Common myeloid progenitor, CD34-positive (primary cell): ENCODE measurements at regions not wholly inside any gene's neighbourhood (a gene's known extent, or its start where the extent isn't known, plus 50 kb on each side); places are given as distances from the start of the nearest gene placed in this dataset.

Experiments
- CTCF ChIA-PET: fragments of 350-600 bp; sonication (Branson Sonifier 250); formaldehyde crosslinking; loops from one replicate; lab custom pipeline; 2021; ENCODE audit warnings: antibody characterized with exemption; lab: Charles Lee
- POLR2A ChIA-PET: fragments of 350-600 bp; sonication (Branson Sonifier 250); formaldehyde crosslinking; loops from one replicate; lab custom pipeline; 2021; ENCODE audit warnings: antibody characterized with exemption; lab: Charles Lee
- DNase-seq, 3 donors: peaks; one replicate each; pipeline versions ENCODE4 v3.0.0 to v3.0.0-alpha.2; 2013
- H3K27ac ChIP-seq, 2 experiments: 1 replicate in 1 of 2; 2 replicates in 1 of 2; pipeline ENCODE4 v1.7.0; 2013; ENCODE audit warnings: inconsistent platforms in 2 of 2, low read length in 2 of 2, mild to moderate bottlenecking in 2 of 2, low read depth in 1 of 2, moderate library complexity in 1 of 2; ENCODE audit not compliant: severe bottlenecking in 2 of 2, insufficient read depth in 1 of 2, poor library complexity in 1 of 2
- H3K27me3 ChIP-seq, 5 experiments: replicated peaks in 2 of 5; 1 replicate in 3 of 5; 2 replicates in 2 of 5; pipeline versions ENCODE4 v1.6.1 to v1.7.0; 2013; ENCODE audit warnings: low read length in 4 of 5, mild to moderate bottlenecking in 2 of 5, moderate library complexity in 2 of 5, inconsistent platforms in 1 of 5; ENCODE audit not compliant: insufficient read depth in 5 of 5, control insufficient read depth in 4 of 5
- H3K36me3 ChIP-seq, 4 experiments: 1 replicate in 2 of 4; 2 replicates in 2 of 4; pipeline versions ENCODE4 v1.6.1 to v1.7.0; 2013; ENCODE audit warnings: low read length in 3 of 4, control low read depth in 1 of 4, mild to moderate bottlenecking in 1 of 4; ENCODE audit not compliant: control insufficient read depth in 4 of 4, insufficient read depth in 4 of 4
- H3K4me1 ChIP-seq, 4 experiments: 1 replicate in 3 of 4; 2 replicates in 1 of 4; pipeline versions ENCODE4 v1.6.1 to v1.7.1; 2013; ENCODE audit warnings: low read length in 3 of 4, mild to moderate bottlenecking in 3 of 4, control low read depth in 1 of 4, inconsistent platforms in 1 of 4, moderate library complexity in 1 of 4; ENCODE audit not compliant: control insufficient read depth in 4 of 4, insufficient read depth in 4 of 4; ENCODE audit errors: control extremely low read depth in 1 of 4
- H3K4me3 ChIP-seq, 7 experiments: 1 replicate in 4 of 7; 2 replicates in 3 of 7; pipeline versions ENCODE4 v1.5.1 to v1.7.0; 2013; ENCODE audit warnings: mild to moderate bottlenecking in 7 of 7, low read length in 6 of 7, moderate library complexity in 6 of 7, inconsistent platforms in 2 of 7, low read depth in 2 of 7, control low read depth in 1 of 7; ENCODE audit not compliant: insufficient read depth in 4 of 7, control insufficient read depth in 1 of 7; ENCODE audit errors: extremely low read depth in 1 of 7
- H3K9me3 ChIP-seq, 5 experiments: 1 replicate in 4 of 5; 2 replicates in 1 of 5; pipeline versions ENCODE4 v1.6.1 to v1.7.1; 2013; ENCODE audit warnings: low read length in 4 of 5, mild to moderate bottlenecking in 2 of 5, inconsistent platforms in 1 of 5, low read depth in 1 of 5, moderate library complexity in 1 of 5; ENCODE audit not compliant: control insufficient read depth in 4 of 5, insufficient read depth in 2 of 5; ENCODE audit errors: control extremely low read depth in 1 of 5
- WGBS: methylation state at CpG from one replicate; pipeline ENCODE4 v1.1.5; 2013; ENCODE audit not compliant: insufficient coverage; 5-methylcytosine and 5-hydroxymethylcytosine counted together

- no peak overlapping the region for H3K4me3 ChIP-seq
- ChIA-PET CTCF (no interaction called here), POLR2A (no interaction called here)
- WGBS = 83% methylated on average over 9 of the region's 10 CpGs
- no peak for DNase-seq
- peaks cover 0 to 2% (median 0%) of the 10 kb centered on the region in 5 experiments for H3K27me3 ChIP-seq
- no peaks in the 10 kb centered on the region for H3K9me3 ChIP-seq
- no peak overlapping the region for H3K27ac ChIP-seq
- no peaks in the 10 kb centered on the region for H3K4me1 ChIP-seq
- H3K36me3 ChIP-seq = no peaks in the 10 kb centered on the region
Observed at GRCh38 chr15:26113296-26113695, 250.2 kb upstream of the ATP10A start.

DNA sequence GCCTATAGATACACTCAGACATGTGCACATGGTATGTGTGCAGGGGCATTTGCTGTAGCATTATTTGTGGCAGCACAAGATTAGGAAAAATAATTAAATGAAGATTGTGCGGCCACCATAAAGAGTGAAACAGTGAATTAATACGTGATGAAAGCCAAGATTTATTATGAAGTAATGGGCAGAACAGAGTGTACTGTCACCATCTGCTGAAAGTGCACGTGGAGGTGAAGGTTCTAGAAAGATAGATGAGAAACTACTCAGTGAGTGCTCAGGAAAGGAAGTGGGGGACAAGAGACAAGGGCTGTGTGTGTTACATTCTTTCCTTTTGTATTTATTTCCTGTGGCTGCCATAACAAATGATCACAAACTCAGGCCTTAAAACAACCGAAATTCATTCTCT is 246.1 kb upstream of the ATP10A start:
- Histone ChIP-seq H3K4me1 (no peaks in the 10 kb centered on the region), H3K27ac (no peak overlapping the region), H3K27me3 (no peaks in the 10 kb centered on the region), H3K9me3 (peaks cover 0 to 6% (median 4%) of the 10 kb centered on the region in 5 experiments), H3K36me3 (no peaks in the 10 kb centered on the region), H3K4me3 (no peak overlapping the region)
- no peak for DNase-seq
- 75% methylated on average over 3 of the region's 4 CpGs for WGBS
- ChIA-PET CTCF (no interaction called here), POLR2A (no interaction called here)

- WGBS = 100% methylated on average over 1 of the region's 3 CpGs
- Histone ChIP-seq H3K36me3 (no peaks in the 10 kb centered on the region), H3K9me3 (peaks cover 0 to 6% (median 4%) of the 10 kb centered on the region in 5 experiments), H3K4me1 (peaks cover 0 to 5% (median 0%) of the 10 kb centered on the region in 4 experiments), H3K4me3 (no peak overlapping the region), H3K27me3 (no peaks in the 10 kb centered on the region), H3K27ac (no peak overlapping the region)
- CTCF ChIA-PET = no interaction called here
- no peak for DNase-seq
- POLR2A ChIA-PET = no interaction called here
Observed at GRCh38 chr15:26106556-26106955, 243.4 kb upstream of the ATP10A start.

GRCh38 chr15:26103002-26103404 is 239.9 kb upstream of the ATP10A start:
- DNase-seq = no peak
- Histone ChIP-seq H3K27ac (no peak overlapping the region), H3K27me3 (no peaks in the 10 kb centered on the region), H3K36me3 (no peaks in the 10 kb centered on the region), H3K4me1 (peaks cover 0 to 5% (median 0%) of the 10 kb centered on the region in 4 experiments), H3K9me3 (peaks cover 0 to 6% (median 4%) of the 10 kb centered on the region in 5 experiments), H3K4me3 (no peak overlapping the region)
- CTCF ChIA-PET = no interaction called here
- POLR2A ChIA-PET = no interaction called here
- 90% methylated on average over 5 of the region's 7 CpGs for WGBS

GRCh38 chr15:26102365-26102764 is 239.2 kb upstream of the ATP10A start:
- CTCF ChIA-PET = no interaction called here
- no peak overlapping the region for H3K27ac ChIP-seq
- H3K36me3 ChIP-seq = no peaks in the 10 kb centered on the region
- no peak for DNase-seq
- H3K27me3 ChIP-seq = peaks cover 0 to 2% (median 0%) of the 10 kb centered on the region in 5 experiments
- 96% methylated on average over 3 of the region's 4 CpGs for WGBS
- H3K4me3 ChIP-seq = no peak overlapping the region
- POLR2A ChIA-PET = no interaction called here
- peaks cover 0 to 5% (median 0%) of the 10 kb centered on the region in 4 experiments for H3K4me1 ChIP-seq
- H3K9me3 ChIP-seq = peaks cover 0 to 6% (median 4%) of the 10 kb centered on the region in 5 experiments

GRCh38 chr15:26101443-26101842 is 238.3 kb upstream of the ATP10A start:
- Histone ChIP-seq H3K4me1 (peaks cover 0 to 5% (median 0%) of the 10 kb centered on the region in 4 experiments), H3K27me3 (peaks cover 0 to 2% (median 0%) of the 10 kb centered on the region in 5 experiments), H3K36me3 (no peaks in the 10 kb centered on the region), H3K27ac (no peak overlapping the region), H3K9me3 (peaks cover 0 to 3% (median 1%) of the 10 kb centered on the region in 5 experiments), H3K4me3 (no peak overlapping the region)
- 100% methylated on average over 1 of the region's 3 CpGs for WGBS
- no peak for DNase-seq
- ChIA-PET POLR2A (no interaction called here), CTCF (no interaction called here)

- Histone ChIP-seq H3K4me3 (no peak overlapping the region), H3K4me1 (peaks cover 0 to 5% (median 0%) of the 10 kb centered on the region in 4 experiments), H3K36me3 (no peaks in the 10 kb centered on the region), H3K9me3 (no peaks in the 10 kb centered on the region), H3K27me3 (peaks cover 0 to 2% (median 0%) of the 10 kb centered on the region in 5 experiments), H3K27ac (no peak overlapping the region)
- 77% methylated on average over 2 of the region's 3 CpGs for WGBS
- POLR2A ChIA-PET = no interaction called here
- DNase-seq = no peak
- CTCF ChIA-PET = interaction anchor here (1.1 to 1.2 kb wide), 2 partner anchors 19 to 48 kb away, joined by 3 read pairs; no protein-coding TSS in a partner anchor
Observed at GRCh38 chr15:26098801-26099200, 235.7 kb upstream of the ATP10A start.
